Osteocyte (in vitro differentiated cells): ENCODE measurements at regions not wholly inside any gene's neighbourhood (a gene's known extent, or its start where the extent isn't known, plus 50 kb on each side); places are given as distances from the start of the nearest gene placed in this dataset.

Source experiments
- DNase-seq: peaks from one replicate; pipeline ENCODE4 v3.0.0; 2021; ENCODE audit warnings: mixed read lengths; ENCODE audit not compliant: unreplicated experiment; ENCODE audit errors: extremely low spot score
- H3K27ac Mint-ChIP-seq: one replicate; pipeline ENCODE4 v1.8.0; 2021; ENCODE audit warnings: mild to moderate bottlenecking, mixed read lengths; ENCODE audit not compliant: unreplicated experiment
- H3K27me3 Mint-ChIP-seq: one replicate; pipeline ENCODE4 v1.8.0; 2021; ENCODE audit warnings: mixed read lengths; ENCODE audit not compliant: unreplicated experiment
- H3K36me3 Mint-ChIP-seq: one replicate; pipeline ENCODE4 v1.8.0; 2021; ENCODE audit warnings: mixed read lengths; ENCODE audit not compliant: unreplicated experiment
- H3K4me1 Mint-ChIP-seq: one replicate; pipeline ENCODE4 v1.8.0; 2021; ENCODE audit warnings: mixed read lengths; ENCODE audit not compliant: unreplicated experiment
- H3K4me3 Mint-ChIP-seq: one replicate; pipeline ENCODE4 v1.8.0; 2021; ENCODE audit warnings: mild to moderate bottlenecking, moderate library complexity, mixed read lengths; ENCODE audit not compliant: unreplicated experiment
- H3K9me3 Mint-ChIP-seq: one replicate; pipeline ENCODE4 v1.8.0; 2021; ENCODE audit warnings: mixed read lengths; ENCODE audit not compliant: unreplicated experiment
- CTCF ChIP-seq: fragments of 200-600 bp; sonication (generic); IDR thresholded peaks from 2 replicates; pipeline ENCODE4 v1.5.0; 2021; ENCODE audit warnings: antibody characterized with exemption, mild to moderate bottlenecking, moderate library complexity

DNA sequence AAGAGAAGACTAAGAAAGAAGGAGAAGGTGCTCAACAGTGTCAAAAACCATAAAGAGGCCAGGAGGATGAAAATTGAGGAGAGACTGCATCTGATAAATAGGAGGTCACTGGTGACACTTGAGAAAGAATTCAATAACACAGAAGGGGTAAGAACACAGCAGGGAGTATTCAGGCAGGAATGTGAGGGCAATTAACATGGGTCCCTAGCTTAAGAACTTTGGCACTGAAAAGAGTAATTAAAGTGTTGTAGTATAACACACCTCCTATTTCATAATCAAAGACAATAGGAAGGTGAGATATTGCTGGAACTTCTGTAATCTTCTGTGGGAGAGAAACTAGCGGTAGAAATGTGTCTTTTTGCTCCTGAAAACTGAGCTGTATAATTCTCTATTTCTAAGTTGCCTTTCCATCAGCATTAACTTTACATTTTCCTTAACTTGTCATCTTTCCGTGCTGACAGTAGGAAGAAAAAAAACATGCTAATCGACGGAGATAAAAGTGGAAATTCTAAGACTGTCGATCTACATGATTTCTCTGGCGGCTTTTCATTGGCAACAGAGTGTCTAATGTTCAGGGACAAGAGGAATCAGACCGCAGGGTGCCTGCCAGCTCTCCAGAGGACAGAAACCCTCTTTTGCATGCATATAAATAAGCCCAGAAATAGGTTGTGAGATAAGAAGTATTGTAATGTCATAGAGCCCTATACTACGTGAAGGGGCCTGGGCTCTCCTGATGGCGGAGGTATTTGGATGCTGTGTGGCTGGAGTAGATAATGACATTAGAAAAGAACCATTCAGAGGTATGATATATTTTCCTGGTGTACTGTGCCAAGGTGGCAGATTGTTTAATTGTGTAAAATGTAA is 147.9 kb upstream of the GAP43 start:
- no peak overlapping the region for H3K27ac Mint-ChIP-seq
- no peaks in the 10 kb centered on the region for H3K27me3 Mint-ChIP-seq
- H3K36me3 Mint-ChIP-seq = no peaks in the 10 kb centered on the region
- no peaks in the 10 kb centered on the region for H3K9me3 Mint-ChIP-seq
- no peak for DNase-seq
- no peak overlapping the region for H3K4me3 Mint-ChIP-seq
- TF ChIP-seq CTCF = no peak
- H3K4me1 Mint-ChIP-seq = peaks cover 2% of the 10 kb centered on the region

- DNase-seq = no peak
- H3K36me3 Mint-ChIP-seq = no peaks in the 10 kb centered on the region
- H3K27me3 Mint-ChIP-seq = no peaks in the 10 kb centered on the region
- H3K4me3 Mint-ChIP-seq = no peak overlapping the region
- H3K4me1 Mint-ChIP-seq = peaks cover 2% of the 10 kb centered on the region
- H3K9me3 Mint-ChIP-seq = no peaks in the 10 kb centered on the region
- TF ChIP-seq CTCF = no peak
- H3K27ac Mint-ChIP-seq = no peak overlapping the region
Observed at GRCh38 chr3:115476472-115476871, 146.8 kb upstream of the GAP43 start.

DNA sequence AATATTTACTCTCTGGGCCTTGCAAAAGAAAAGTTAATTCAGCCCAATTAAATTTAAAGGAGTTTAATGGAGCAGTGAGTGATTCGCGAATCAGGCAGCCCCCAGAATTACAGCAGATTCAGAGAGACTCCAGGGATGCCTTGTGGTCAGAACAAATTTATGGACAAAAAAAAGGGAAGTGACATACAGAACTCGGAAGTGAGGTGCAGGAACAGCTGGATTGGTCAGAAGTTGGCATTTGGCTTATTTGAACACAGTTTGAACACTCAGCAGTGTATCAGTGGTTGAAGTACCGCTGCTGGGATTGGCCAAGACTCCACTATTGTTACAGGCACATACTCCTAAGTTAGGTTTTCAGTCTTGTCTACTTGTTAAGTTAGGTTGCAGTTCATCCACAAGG is 145.0 kb upstream of the GAP43 start:
- DNase-seq = no peak
- Mint-ChIP-seq H3K27ac (no peak overlapping the region), H3K27me3 (no peaks in the 10 kb centered on the region), H3K9me3 (peaks cover 7% of the 10 kb centered on the region), H3K36me3 (peaks cover 3% of the 10 kb centered on the region), H3K4me3 (no peak overlapping the region), H3K4me1 (peaks cover 2% of the 10 kb centered on the region)
- TF ChIP-seq CTCF = no peak

DNA sequence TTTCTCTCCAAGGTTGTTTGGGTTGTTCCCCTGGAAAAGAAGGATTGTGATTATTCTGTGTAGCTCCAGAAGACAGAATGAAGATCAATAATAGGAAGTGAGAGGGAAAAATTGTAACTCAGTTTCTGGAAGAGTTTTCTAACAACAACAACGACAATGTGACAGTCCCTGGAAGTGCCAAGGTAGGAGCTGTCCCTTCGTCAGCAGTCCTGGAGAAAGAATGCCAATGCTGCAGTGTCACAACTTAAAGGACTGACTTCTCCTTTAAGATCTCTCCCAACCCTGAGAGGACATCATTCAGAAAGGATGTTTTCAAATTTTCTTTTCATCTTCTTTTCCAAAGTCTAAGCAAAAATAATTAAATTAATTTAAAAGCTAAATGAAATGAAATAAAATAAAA is 136.4 kb upstream of the GAP43 start:
- Mint-ChIP-seq H3K4me3 (no peak overlapping the region), H3K9me3 (peaks cover 7% of the 10 kb centered on the region), H3K36me3 (peaks cover 3% of the 10 kb centered on the region), H3K4me1 (peaks cover 4% of the 10 kb centered on the region), H3K27me3 (peaks cover 5% of the 10 kb centered on the region), H3K27ac (no peak overlapping the region)
- no peak for TF ChIP-seq CTCF
- DNase-seq = no peak

GRCh38 chr3:115487968-115488367 is 135.3 kb upstream of the GAP43 start:
- Mint-ChIP-seq H3K9me3 (peaks cover under 1% of the 10 kb centered on the region), H3K27ac (no peak overlapping the region), H3K27me3 (peaks cover 6% of the 10 kb centered on the region), H3K36me3 (peaks cover under 1% of the 10 kb centered on the region), H3K4me3 (no peak overlapping the region), H3K4me1 (peaks cover 4% of the 10 kb centered on the region)
- no peak for DNase-seq
- no peak for TF ChIP-seq CTCF
